GM23338 (cell line): ENCODE measurements at regions not wholly inside any gene's neighbourhood (a gene's known extent, or its start where the extent isn't known, plus 50 kb on each side); places are given as distances from the start of the nearest gene placed in this dataset.

Experiments used
- ATAC-seq: fragments of 200-7000 bp; cut with Tn5 transposase; 3 replicates; pipeline ENCODE4 v1.9.1; 2020
- DNase-seq: peaks from one replicate; pipeline ENCODE4 v3.0.0-alpha.2; 2015; ENCODE audit warnings: low spot score
- H2AFZ ChIP-seq: fragments of 200-600 bp; sonication (generic); 2 replicates; pipeline ENCODE4 v1.8.0; 2016; ENCODE audit warnings: antibody characterized with exemption, mild to moderate bottlenecking, moderate library complexity
- H3F3A ChIP-seq: fragments of 200-600 bp; sonication (generic); replicated peaks from 2 replicates; pipeline ENCODE4 v1.8.0; 2017; ENCODE audit warnings: antibody characterized with exemption, mixed run types, low read depth
- H3K27ac ChIP-seq: fragments of 200-600 bp; sonication (generic); 2 replicates; pipeline ENCODE4 v1.6.1; 2016; ENCODE audit warnings: low read depth
- H3K27me3 ChIP-seq: fragments of 200-600 bp; sonication (generic); 2 replicates; pipeline ENCODE4 v1.8.0; 2016; ENCODE audit warnings: mild to moderate bottlenecking, mixed run types, moderate library complexity; ENCODE audit not compliant: insufficient read depth
- H3K36me3 ChIP-seq: fragments of 200-600 bp; sonication (generic); 2 replicates; pipeline ENCODE4 v1.8.0; 2016; ENCODE audit warnings: mild to moderate bottlenecking; ENCODE audit not compliant: insufficient read depth
- H3K4me1 ChIP-seq: fragments of 200-600 bp; sonication (generic); 2 replicates; pipeline ENCODE4 v1.8.0; 2016; ENCODE audit warnings: mild to moderate bottlenecking, moderate library complexity; ENCODE audit not compliant: insufficient read depth
- H3K4me2 ChIP-seq: fragments of 200-600 bp; sonication (generic); 2 replicates; pipeline ENCODE4 v1.7.1; 2017; ENCODE audit warnings: mixed run types
- H3K4me3 ChIP-seq: fragments of 200-600 bp; sonication (generic); 2 replicates; pipeline ENCODE4 v1.6.1; 2016; ENCODE audit warnings: mixed run types
- H3K79me2 ChIP-seq: fragments of 200-600 bp; sonication (generic); replicated peaks from 2 replicates; pipeline ENCODE4 v1.8.0; 2017; ENCODE audit warnings: mild to moderate bottlenecking; ENCODE audit not compliant: insufficient read depth
- H3K9me2 ChIP-seq: fragments of 200-600 bp; sonication (generic); 2 replicates; pipeline ENCODE4 v1.8.0; 2017; ENCODE audit not compliant: insufficient read depth
- H4K20me1 ChIP-seq: fragments of 200-600 bp; sonication (generic); replicated peaks from 2 replicates; pipeline ENCODE4 v1.8.0; 2017; ENCODE audit warnings: mild to moderate bottlenecking; ENCODE audit not compliant: insufficient read depth
- H3K27ac Mint-ChIP-seq: 2 replicates; pipeline ENCODE4 v1.8.0; 2020; ENCODE audit warnings: inconsistent platforms, mild to moderate bottlenecking, moderate library complexity, mixed read lengths
- H3K27me3 Mint-ChIP-seq: 3 replicates; pipeline ENCODE4 v1.8.0; 2022; ENCODE audit warnings: low read depth, mild to moderate bottlenecking, moderate library complexity, mixed read lengths, inconsistent platforms; ENCODE audit not compliant: insufficient read depth, poor library complexity
- H3K36me3 Mint-ChIP-seq: 3 replicates; pipeline ENCODE4 v1.8.0; 2021; ENCODE audit warnings: low read depth, mild to moderate bottlenecking, inconsistent platforms, moderate library complexity, mixed read lengths
- H3K4me1 Mint-ChIP-seq: 3 replicates; pipeline ENCODE4 v1.8.0; 2020; ENCODE audit warnings: mild to moderate bottlenecking, inconsistent platforms, mixed read lengths
- H3K4me3 Mint-ChIP-seq: 3 replicates; pipeline ENCODE4 v1.8.0; 2021; ENCODE audit warnings: moderate library complexity, mild to moderate bottlenecking, inconsistent platforms, mixed read lengths
- H3K9me3 Mint-ChIP-seq: 3 replicates; pipeline ENCODE4 v1.8.0; 2020; ENCODE audit warnings: moderate library complexity, mild to moderate bottlenecking, inconsistent platforms, mixed read lengths
- CREB1 ChIP-seq: fragments of 250-450 bp; sonication (Bioruptor Pico); IDR thresholded peaks from 2 replicates; pipeline ENCODE4 v1.5.0; 2020; ENCODE audit warnings: low read depth, mild to moderate bottlenecking, moderate library complexity
- CTCF ChIP-seq, 2 experiments: fragments of 200-600 bp in 1 of 2; sonication (generic) in 1 of 2; conservative IDR thresholded peaks; 2 replicates each; pipeline versions ENCODE4 v1.5.1 to v1.6.1; 2016 to 2017; ENCODE audit warnings: antibody characterized with exemption in 2 of 2, low read depth in 2 of 2, mild to moderate bottlenecking in 2 of 2, moderate library complexity in 1 of 2
- ETS1 ChIP-seq: IDR thresholded peaks from 2 replicates; pipeline ENCODE4 v1.6.1; 2016; ENCODE audit warnings: antibody characterized with exemption
- EZH2 ChIP-seq: fragments of 200-600 bp; sonication (generic); IDR thresholded peaks from one replicate; pipeline ENCODE4 v1.8.0; 2017; ENCODE audit warnings: antibody characterized with exemption, mild to moderate bottlenecking, low read depth; ENCODE audit not compliant: unreplicated experiment
- EZH2phosphoT487 ChIP-seq: fragments of 200-600 bp; sonication (generic); IDR thresholded peaks from one replicate; pipeline ENCODE4 v1.8.1; 2018; ENCODE audit warnings: antibody characterized with exemption; ENCODE audit not compliant: unreplicated experiment
- JUNB ChIP-seq: IDR thresholded peaks from one replicate; pipeline ENCODE4 v1.6.1; 2016; ENCODE audit warnings: antibody characterized with exemption; ENCODE audit not compliant: unreplicated experiment
- NANOG ChIP-seq: IDR thresholded peaks from 2 replicates; pipeline ENCODE4 v1.6.1; 2016; ENCODE audit warnings: antibody characterized with exemption, borderline replicate concordance
- POLR2AphosphoS5 ChIP-seq: IDR thresholded peaks from 2 replicates; pipeline ENCODE4 v1.6.1; 2016; ENCODE audit warnings: antibody characterized with exemption, low read depth
- STAT1 ChIP-seq: IDR thresholded peaks from one replicate; pipeline ENCODE4 v1.6.1; 2016; ENCODE audit warnings: antibody characterized with exemption; ENCODE audit not compliant: unreplicated experiment
- ZNF114 ChIP-seq: fragments of 250-450 bp; sonication (Bioruptor Pico); IDR thresholded peaks from 2 replicates; pipeline ENCODE4 v1.5.0; 2020; ENCODE audit warnings: mild to moderate bottlenecking, moderate library complexity
- TF ChIP-seq, protein P1 (sequence below): IDR thresholded peaks from one replicate; pipeline ENCODE4 v1.6.1; 2018; ENCODE audit warnings: antibody characterized with exemption; ENCODE audit not compliant: unreplicated experiment

- TF ChIP-seq, protein P1, sequence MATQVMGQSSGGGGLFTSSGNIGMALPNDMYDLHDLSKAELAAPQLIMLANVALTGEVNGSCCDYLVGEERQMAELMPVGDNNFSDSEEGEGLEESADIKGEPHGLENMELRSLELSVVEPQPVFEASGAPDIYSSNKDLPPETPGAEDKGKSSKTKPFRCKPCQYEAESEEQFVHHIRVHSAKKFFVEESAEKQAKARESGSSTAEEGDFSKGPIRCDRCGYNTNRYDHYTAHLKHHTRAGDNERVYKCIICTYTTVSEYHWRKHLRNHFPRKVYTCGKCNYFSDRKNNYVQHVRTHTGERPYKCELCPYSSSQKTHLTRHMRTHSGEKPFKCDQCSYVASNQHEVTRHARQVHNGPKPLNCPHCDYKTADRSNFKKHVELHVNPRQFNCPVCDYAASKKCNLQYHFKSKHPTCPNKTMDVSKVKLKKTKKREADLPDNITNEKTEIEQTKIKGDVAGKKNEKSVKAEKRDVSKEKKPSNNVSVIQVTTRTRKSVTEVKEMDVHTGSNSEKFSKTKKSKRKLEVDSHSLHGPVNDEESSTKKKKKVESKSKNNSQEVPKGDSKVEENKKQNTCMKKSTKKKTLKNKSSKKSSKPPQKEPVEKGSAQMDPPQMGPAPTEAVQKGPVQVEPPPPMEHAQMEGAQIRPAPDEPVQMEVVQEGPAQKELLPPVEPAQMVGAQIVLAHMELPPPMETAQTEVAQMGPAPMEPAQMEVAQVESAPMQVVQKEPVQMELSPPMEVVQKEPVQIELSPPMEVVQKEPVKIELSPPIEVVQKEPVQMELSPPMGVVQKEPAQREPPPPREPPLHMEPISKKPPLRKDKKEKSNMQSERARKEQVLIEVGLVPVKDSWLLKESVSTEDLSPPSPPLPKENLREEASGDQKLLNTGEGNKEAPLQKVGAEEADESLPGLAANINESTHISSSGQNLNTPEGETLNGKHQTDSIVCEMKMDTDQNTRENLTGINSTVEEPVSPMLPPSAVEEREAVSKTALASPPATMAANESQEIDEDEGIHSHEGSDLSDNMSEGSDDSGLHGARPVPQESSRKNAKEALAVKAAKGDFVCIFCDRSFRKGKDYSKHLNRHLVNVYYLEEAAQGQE = no peak
- no peak for TF ChIP-seq ZNF114 (CRISPR knock-in tag)
- TF ChIP-seq EZH2 = no peak
Observed at GRCh38 chr10:4623757-4624420, 202.1 kb upstream of the AKR1E2 start (continued).

- Histone ChIP-seq H3K27ac (no peak overlapping the region), H3K27me3 (no peaks in the 10 kb centered on the region), H3K4me2 (no peak overlapping the region), H3F3A (no peaks in the 10 kb centered on the region), H4K20me1 (no peaks in the 10 kb centered on the region), H3K9me2 (0 out of 2 replicates have a peak, but pooled peaks cover 5% of the 10 kb centered on the region), H3K4me3 (no peak overlapping the region), H2AFZ (no peak overlapping the region), H3K79me2 (no peaks in the 10 kb centered on the region), H3K36me3 (no peaks in the 10 kb centered on the region), H3K4me1 (no peaks in the 10 kb centered on the region)
- peaks cover 6% of the 10 kb centered on the region; the same call in 2 of the 3 replicates for H3K36me3 Mint-ChIP-seq
- no peak overlapping the region for H3K27ac Mint-ChIP-seq
- H3K27me3 Mint-ChIP-seq = no peaks in the 10 kb centered on the region
- DNase-seq (no peak), ATAC-seq (no peak)
- peaks cover 9% of the 10 kb centered on the region for H3K9me3 Mint-ChIP-seq
- H3K4me1 Mint-ChIP-seq = peaks cover 8% of the 10 kb centered on the region; the same call in 2 of the 3 replicates
- no peak overlapping the region for H3K4me3 Mint-ChIP-seq
- TF ChIP-seq NANOG = no peak
- TF ChIP-seq CREB1 (CRISPR knock-in tag) = no peak
- TF ChIP-seq POLR2AphosphoS5 = no peak
- TF ChIP-seq STAT1 = no peak
- no peak for TF ChIP-seq EZH2phosphoT487
- no peak for TF ChIP-seq JUNB
- no peak for TF ChIP-seq ETS1
- no peak for TF ChIP-seq CTCF (conservative IDR thresholded peaks at IDR 0.05; ENCODE audit: low read depth in 2 of 2)
- TF ChIP-seq, protein P1 = no peak
- no peak for TF ChIP-seq EZH2
Observed at GRCh38 chr10:4623200-4623599, 202.8 kb upstream of the AKR1E2 start.
